ENCODE measurements at regions not wholly inside any gene's neighbourhood (a gene's known extent, or its start where the extent isn't known, plus 50 kb on each side); places are given as distances from the start of the nearest gene placed in this dataset.

DNA sequence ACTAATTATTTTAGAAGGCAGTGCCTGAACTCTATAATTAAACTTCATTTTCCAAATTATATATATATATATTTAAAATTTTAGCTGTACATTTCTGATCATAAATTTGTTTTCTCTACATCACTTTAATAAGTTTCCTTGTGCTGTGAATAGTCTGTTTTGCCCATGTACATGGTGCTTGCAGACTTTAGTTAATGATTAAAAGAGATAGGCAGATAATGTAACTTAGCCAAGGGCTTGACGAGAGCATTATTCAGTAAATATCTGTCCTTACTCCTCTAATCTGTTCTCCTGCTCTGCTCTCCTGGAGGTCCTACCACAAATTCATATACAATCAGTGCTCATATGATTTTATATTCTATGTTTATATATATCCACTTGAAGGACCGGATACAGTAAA lies 595.2 kb upstream of the KIF2B start:
- H4K8ac ChIP-seq (ENCODE audit: low read length) = no peak overlapping the region
- H3K36me3 ChIP-seq (ENCODE audit: control insufficient read depth in 1 of 2, insufficient read depth in 2 of 2, low read depth in 1 of 2, low read length in 2 of 2) = no peaks in the 10 kb centered on the region
- H3K4me3 ChIP-seq (ENCODE audit: insufficient read depth in 1 of 2, low read depth in 1 of 2, low read length in 2 of 2) = no peak overlapping the region
- no peak overlapping the region for H3K4me2 ChIP-seq (ENCODE audit: low read length, poor library complexity, severe bottlenecking)
- H2BK5ac ChIP-seq (ENCODE audit: low read depth, low read length, poor library complexity, severe bottlenecking) = no peak overlapping the region
- H2BK12ac ChIP-seq (ENCODE audit: low read length in 2 of 2) = no peak overlapping the region
- WGBS = 77% methylated on average over 1 of the region's 2 CpGs
- H3K23ac ChIP-seq (ENCODE audit: low read length in 2 of 2) = no peak overlapping the region
- no peak overlapping the region for H3K9ac ChIP-seq (ENCODE audit: low read length)
- H3K27ac ChIP-seq (ENCODE audit: low read length, poor library complexity, severe bottlenecking) = no peak overlapping the region
- no peak overlapping the region for H3K4ac ChIP-seq (ENCODE audit: low read depth in 1 of 2, low read length in 2 of 2)
- no peaks in the 10 kb centered on the region for H3K27me3 ChIP-seq (ENCODE audit: control insufficient read depth in 1 of 2, insufficient read depth in 1 of 2, low read length in 2 of 2)
- H3K79me1 ChIP-seq (replicated peaks; ENCODE audit: low read length, poor library complexity, severe bottlenecking) = no peaks in the 10 kb centered on the region
- H2AFZ ChIP-seq (ENCODE audit: low read depth, low read length) = no peak overlapping the region
- H4K91ac ChIP-seq (ENCODE audit: low read length) = no peak overlapping the region
- H2AK5ac ChIP-seq (ENCODE audit: low read length, severe bottlenecking) = no peak overlapping the region
- no peak overlapping the region for H3K18ac ChIP-seq (ENCODE audit: low read depth in 1 of 2, low read length in 2 of 2)
- no peak for DNase-seq
- H3K14ac ChIP-seq (ENCODE audit: low read length in 2 of 2) = no peak overlapping the region
- peaks cover 22% of the 10 kb centered on the region for H3K9me3 ChIP-seq (ENCODE audit: control insufficient read depth, low read length)
- no peak overlapping the region for H2BK15ac ChIP-seq (ENCODE audit: low read depth, poor library complexity, severe bottlenecking)
- no peak overlapping the region for H2BK120ac ChIP-seq (ENCODE audit: low read depth, low read length)
- H3K4me1 ChIP-seq (ENCODE audit: control insufficient read depth, insufficient read depth, low read depth, low read length) = no peaks in the 10 kb centered on the region

DNA sequence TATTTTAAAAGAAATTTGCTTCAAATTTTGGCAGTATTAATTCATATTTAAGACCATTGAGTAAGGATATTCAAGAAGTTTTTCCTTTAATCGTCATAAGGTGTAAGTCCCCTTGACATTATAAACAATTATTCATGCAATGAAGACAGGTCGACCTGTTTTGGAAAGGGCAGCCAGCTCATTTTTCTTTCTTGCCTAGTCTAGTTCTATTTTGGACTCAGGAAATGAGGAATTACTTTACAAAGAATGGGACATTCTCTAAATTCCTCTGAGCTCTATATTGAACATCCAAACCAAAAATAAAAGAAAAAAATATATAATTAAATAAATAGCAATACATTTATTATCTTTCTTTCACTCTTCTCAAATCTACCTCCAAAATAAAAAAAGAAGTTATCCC lies 595.6 kb upstream of the KIF2B start:
- Histone ChIP-seq H3K14ac (ENCODE audit: low read length in 2 of 2) (no peak overlapping the region), H3K4me2 (ENCODE audit: low read length, poor library complexity, severe bottlenecking) (no peak overlapping the region), H3K27me3 (ENCODE audit: control insufficient read depth in 1 of 2, insufficient read depth in 1 of 2, low read length in 2 of 2) (no peaks in the 10 kb centered on the region), H3K4me1 (ENCODE audit: control insufficient read depth, insufficient read depth, low read depth, low read length) (no peaks in the 10 kb centered on the region), H3K18ac (ENCODE audit: low read depth in 1 of 2, low read length in 2 of 2) (no peak overlapping the region), H3K9ac (ENCODE audit: low read length) (no peak overlapping the region), H2BK15ac (ENCODE audit: low read depth, poor library complexity, severe bottlenecking) (no peak overlapping the region), H2AK5ac (ENCODE audit: low read length, severe bottlenecking) (no peak overlapping the region), H3K9me3 (ENCODE audit: control insufficient read depth, low read length) (peaks cover 23% of the 10 kb centered on the region), H3K4me3 (ENCODE audit: insufficient read depth in 1 of 2, low read depth in 1 of 2, low read length in 2 of 2) (no peak overlapping the region), H4K8ac (ENCODE audit: low read length) (no peak overlapping the region), H2BK5ac (ENCODE audit: low read depth, low read length, poor library complexity, severe bottlenecking) (no peak overlapping the region), H3K36me3 (ENCODE audit: control insufficient read depth in 1 of 2, insufficient read depth in 2 of 2, low read depth in 1 of 2, low read length in 2 of 2) (no peaks in the 10 kb centered on the region), H3K23ac (ENCODE audit: low read length in 2 of 2) (no peak overlapping the region), H2AFZ (ENCODE audit: low read depth, low read length) (no peak overlapping the region), H3K79me1 (replicated peaks; ENCODE audit: low read length, poor library complexity, severe bottlenecking) (no peaks in the 10 kb centered on the region), H3K27ac (ENCODE audit: low read length, poor library complexity, severe bottlenecking) (no peak overlapping the region), H3K4ac (ENCODE audit: low read depth in 1 of 2, low read length in 2 of 2) (no peak overlapping the region), H2BK12ac (ENCODE audit: low read length in 2 of 2) (no peak overlapping the region), H4K91ac (ENCODE audit: low read length) (no peak overlapping the region), H2BK120ac (ENCODE audit: low read depth, low read length) (no peak overlapping the region)
- no peak for DNase-seq
- WGBS = no CpG with 5 or more reads among the region's 2 CpGs

DNA sequence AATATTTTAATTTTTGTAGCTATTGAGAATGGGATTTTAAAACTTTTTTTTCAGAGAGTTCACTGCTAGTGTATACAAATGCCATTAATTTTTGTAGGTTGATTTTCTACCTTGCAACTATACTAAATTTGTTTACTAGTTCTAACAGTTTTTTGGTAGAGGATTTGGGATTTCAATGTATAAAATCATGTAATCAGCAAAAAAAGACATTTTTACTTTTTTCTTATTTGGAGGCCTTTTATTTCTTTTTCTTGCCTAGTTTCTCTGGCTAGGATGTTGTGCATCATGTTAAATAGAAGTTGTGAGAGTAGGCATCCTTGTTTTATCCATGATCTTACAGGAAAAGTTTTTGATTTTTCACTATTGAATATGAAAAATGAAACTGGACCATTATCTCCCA lies 602.9 kb upstream of the KIF2B start:
- Histone ChIP-seq H3K4ac (ENCODE audit: low read depth in 1 of 2, low read length in 2 of 2) (no peak overlapping the region), H3K4me1 (ENCODE audit: control insufficient read depth, insufficient read depth, low read depth, low read length) (no peaks in the 10 kb centered on the region), H2AK5ac (ENCODE audit: low read length, severe bottlenecking) (no peak overlapping the region), H3K9ac (ENCODE audit: low read length) (no peak overlapping the region), H3K4me2 (ENCODE audit: low read length, poor library complexity, severe bottlenecking) (no peak overlapping the region), H3K4me3 (ENCODE audit: insufficient read depth in 1 of 2, low read depth in 1 of 2, low read length in 2 of 2) (no peak overlapping the region), H3K27me3 (ENCODE audit: control insufficient read depth in 1 of 2, insufficient read depth in 1 of 2, low read length in 2 of 2) (no peaks in the 10 kb centered on the region), H3K79me1 (replicated peaks; ENCODE audit: low read length, poor library complexity, severe bottlenecking) (no peaks in the 10 kb centered on the region), H3K23ac (ENCODE audit: low read length in 2 of 2) (no peak overlapping the region), H3K14ac (ENCODE audit: low read length in 2 of 2) (no peak overlapping the region), H3K18ac (ENCODE audit: low read depth in 1 of 2, low read length in 2 of 2) (no peak overlapping the region), H3K27ac (ENCODE audit: low read length, poor library complexity, severe bottlenecking) (no peak overlapping the region), H4K8ac (ENCODE audit: low read length) (no peak overlapping the region), H3K36me3 (ENCODE audit: control insufficient read depth in 1 of 2, insufficient read depth in 2 of 2, low read depth in 1 of 2, low read length in 2 of 2) (no peaks in the 10 kb centered on the region), H2AFZ (ENCODE audit: low read depth, low read length) (no peak overlapping the region), H2BK12ac (ENCODE audit: low read length in 2 of 2) (no peak overlapping the region), H4K91ac (ENCODE audit: low read length) (no peak overlapping the region), H3K9me3 (ENCODE audit: control insufficient read depth, low read length) (peaks cover 19% of the 10 kb centered on the region), H2BK120ac (ENCODE audit: low read depth, low read length) (no peak overlapping the region), H2BK5ac (ENCODE audit: low read depth, low read length, poor library complexity, severe bottlenecking) (no peak overlapping the region), H2BK15ac (ENCODE audit: low read depth, poor library complexity, severe bottlenecking) (no peak overlapping the region)
- DNase-seq = no peak

DNA sequence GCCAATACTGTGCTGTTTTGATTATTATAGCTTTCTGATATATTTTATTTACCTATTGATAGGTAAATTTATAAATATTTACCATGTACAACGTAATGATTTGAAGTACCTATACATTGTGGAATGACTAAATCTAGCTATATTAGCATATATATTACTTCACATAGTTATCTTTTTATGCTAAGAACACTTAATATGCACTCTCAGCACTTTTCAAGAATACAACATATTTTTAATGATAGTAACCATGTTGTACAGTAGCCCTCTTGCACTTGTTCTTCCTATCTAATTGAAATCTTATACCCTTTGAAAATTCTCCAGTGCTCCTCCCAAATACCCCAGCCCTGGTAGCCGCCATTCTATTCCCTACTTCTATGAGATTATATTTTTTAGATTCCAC lies 604.0 kb upstream of the KIF2B start:
- Histone ChIP-seq H3K27ac (ENCODE audit: low read length, poor library complexity, severe bottlenecking) (no peak overlapping the region), H3K14ac (ENCODE audit: low read length in 2 of 2) (no peak overlapping the region), H2BK5ac (ENCODE audit: low read depth, low read length, poor library complexity, severe bottlenecking) (no peak overlapping the region), H3K23ac (ENCODE audit: low read length in 2 of 2) (no peak overlapping the region), H2BK15ac (ENCODE audit: low read depth, poor library complexity, severe bottlenecking) (no peak overlapping the region), H2BK120ac (ENCODE audit: low read depth, low read length) (no peak overlapping the region), H2AK5ac (ENCODE audit: low read length, severe bottlenecking) (no peak overlapping the region), H2AFZ (ENCODE audit: low read depth, low read length) (no peak overlapping the region), H3K79me1 (replicated peaks; ENCODE audit: low read length, poor library complexity, severe bottlenecking) (no peaks in the 10 kb centered on the region), H3K4me1 (ENCODE audit: control insufficient read depth, insufficient read depth, low read depth, low read length) (no peaks in the 10 kb centered on the region), H3K18ac (ENCODE audit: low read depth in 1 of 2, low read length in 2 of 2) (no peak overlapping the region), H3K27me3 (ENCODE audit: control insufficient read depth in 1 of 2, insufficient read depth in 1 of 2, low read length in 2 of 2) (no peaks in the 10 kb centered on the region), H3K4ac (ENCODE audit: low read depth in 1 of 2, low read length in 2 of 2) (no peak overlapping the region), H3K9ac (ENCODE audit: low read length) (no peak overlapping the region), H4K91ac (ENCODE audit: low read length) (no peak overlapping the region), H3K9me3 (ENCODE audit: control insufficient read depth, low read length) (peaks cover 24% of the 10 kb centered on the region), H4K8ac (ENCODE audit: low read length) (no peak overlapping the region), H3K4me2 (ENCODE audit: low read length, poor library complexity, severe bottlenecking) (no peak overlapping the region), H2BK12ac (ENCODE audit: low read length in 2 of 2) (no peak overlapping the region), H3K4me3 (ENCODE audit: insufficient read depth in 1 of 2, low read depth in 1 of 2, low read length in 2 of 2) (no peak overlapping the region), H3K36me3 (ENCODE audit: control insufficient read depth in 1 of 2, insufficient read depth in 2 of 2, low read depth in 1 of 2, low read length in 2 of 2) (no peaks in the 10 kb centered on the region)
- WGBS = no CpG with 5 or more reads among the region's 2 CpGs
- DNase-seq = no peak

Data from mesenchymal stem cell (in vitro differentiated cells and primary cell).